ENCODE measurements at regions not wholly inside any gene's neighbourhood (a gene's known extent, or its start where the extent isn't known, plus 50 kb on each side); places are given as distances from the start of the nearest gene placed in this dataset.

DNA sequence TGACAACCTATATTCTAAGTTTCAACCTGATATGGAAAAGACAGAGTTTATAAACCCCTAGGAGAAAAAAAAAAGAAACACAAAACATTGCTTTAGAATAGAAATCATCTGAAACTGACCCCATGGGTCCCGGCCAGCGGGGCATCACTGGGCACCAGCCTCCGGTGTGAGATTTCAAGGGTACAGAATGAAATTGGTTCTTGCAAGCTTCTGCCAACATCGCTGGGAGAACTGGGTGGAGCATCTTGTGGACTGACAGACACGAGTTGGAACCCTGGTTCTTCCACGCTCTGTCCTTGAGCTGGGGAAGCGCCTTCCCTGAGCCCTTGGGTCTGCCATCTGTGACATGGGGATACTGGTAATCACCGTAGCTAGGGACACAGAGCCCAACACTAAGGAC lies 173.6 kb downstream of the PHETA1 start:
- TF ChIP-seq, protein P1, sequence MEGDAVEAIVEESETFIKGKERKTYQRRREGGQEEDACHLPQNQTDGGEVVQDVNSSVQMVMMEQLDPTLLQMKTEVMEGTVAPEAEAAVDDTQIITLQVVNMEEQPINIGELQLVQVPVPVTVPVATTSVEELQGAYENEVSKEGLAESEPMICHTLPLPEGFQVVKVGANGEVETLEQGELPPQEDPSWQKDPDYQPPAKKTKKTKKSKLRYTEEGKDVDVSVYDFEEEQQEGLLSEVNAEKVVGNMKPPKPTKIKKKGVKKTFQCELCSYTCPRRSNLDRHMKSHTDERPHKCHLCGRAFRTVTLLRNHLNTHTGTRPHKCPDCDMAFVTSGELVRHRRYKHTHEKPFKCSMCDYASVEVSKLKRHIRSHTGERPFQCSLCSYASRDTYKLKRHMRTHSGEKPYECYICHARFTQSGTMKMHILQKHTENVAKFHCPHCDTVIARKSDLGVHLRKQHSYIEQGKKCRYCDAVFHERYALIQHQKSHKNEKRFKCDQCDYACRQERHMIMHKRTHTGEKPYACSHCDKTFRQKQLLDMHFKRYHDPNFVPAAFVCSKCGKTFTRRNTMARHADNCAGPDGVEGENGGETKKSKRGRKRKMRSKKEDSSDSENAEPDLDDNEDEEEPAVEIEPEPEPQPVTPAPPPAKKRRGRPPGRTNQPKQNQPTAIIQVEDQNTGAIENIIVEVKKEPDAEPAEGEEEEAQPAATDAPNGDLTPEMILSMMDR (conservative IDR thresholded peaks at IDR 0.05) = no peak
- TF ChIP-seq ZFX (IDR thresholded peaks at IDR 0.05) = no peak

DNA sequence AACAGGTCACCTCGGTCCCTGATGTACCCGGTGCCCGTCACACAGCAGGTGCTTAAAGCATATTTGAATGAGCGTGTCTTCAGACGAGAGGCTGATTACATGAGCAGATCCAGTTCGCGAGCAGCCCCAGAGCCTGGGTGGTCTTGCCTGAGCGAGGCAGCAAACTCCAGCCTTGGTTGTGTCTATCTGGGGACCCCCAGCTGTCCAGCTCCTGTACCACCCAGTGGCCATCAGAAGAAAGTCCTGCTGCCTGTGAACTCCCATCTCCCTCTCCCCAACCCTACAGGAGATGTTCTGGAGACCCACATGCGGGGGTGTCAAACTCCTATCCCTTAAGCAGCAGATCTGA lies 174.2 kb downstream of the PHETA1 start:
- TF ChIP-seq, protein P1 (conservative IDR thresholded peaks at IDR 0.05) = no peak
- TF ChIP-seq ZFX (IDR thresholded peaks at IDR 0.05) = no peak

More for the DNA sequence above, 173.6 kb downstream of the PHETA1 start:
- no peak overlapping the region for H3K27ac ChIP-seq

DNA sequence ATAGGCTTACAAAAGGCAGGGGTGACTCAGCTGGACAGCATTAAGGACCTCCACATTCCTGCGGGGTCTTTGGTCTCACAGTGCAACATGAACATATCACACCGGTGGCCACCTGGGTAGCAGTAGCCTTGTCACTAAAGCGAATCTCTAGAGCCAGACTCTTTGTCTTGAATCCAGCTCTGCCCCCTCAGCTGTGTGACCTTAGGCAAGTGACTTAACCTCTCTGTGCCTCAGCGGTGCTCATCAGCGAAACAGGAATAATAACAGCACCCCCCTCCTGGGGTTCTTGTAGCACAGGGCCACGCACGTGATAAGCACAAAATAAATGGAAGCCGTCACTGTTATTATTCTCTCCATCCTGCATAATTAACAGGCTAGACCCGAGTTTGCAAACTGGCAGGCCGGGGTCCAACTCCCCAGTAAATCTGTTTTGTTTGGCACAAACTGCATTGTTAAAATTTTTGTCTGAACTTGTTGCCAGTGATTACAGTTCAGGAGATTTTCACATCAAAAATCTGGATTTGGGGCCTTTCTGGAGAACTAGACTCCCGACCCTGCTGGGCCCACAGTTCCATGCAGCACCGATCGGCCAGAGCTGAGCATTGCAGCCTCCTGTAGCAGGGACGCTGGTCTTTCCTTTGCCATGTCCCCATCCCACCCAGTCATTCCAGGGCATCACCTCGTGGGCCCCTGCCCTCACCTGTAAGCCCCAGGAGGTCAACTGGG lies 174.8 kb downstream of the PHETA1 start:
- TF ChIP-seq, protein P1 (conservative IDR thresholded peaks at IDR 0.05) = no peak
- TF ChIP-seq ZFX (IDR thresholded peaks at IDR 0.05) = no peak
- H3K27ac ChIP-seq = no peak overlapping the region

More for the DNA sequence above, 174.2 kb downstream of the PHETA1 start:
- no peak overlapping the region for H3K27ac ChIP-seq

DNA sequence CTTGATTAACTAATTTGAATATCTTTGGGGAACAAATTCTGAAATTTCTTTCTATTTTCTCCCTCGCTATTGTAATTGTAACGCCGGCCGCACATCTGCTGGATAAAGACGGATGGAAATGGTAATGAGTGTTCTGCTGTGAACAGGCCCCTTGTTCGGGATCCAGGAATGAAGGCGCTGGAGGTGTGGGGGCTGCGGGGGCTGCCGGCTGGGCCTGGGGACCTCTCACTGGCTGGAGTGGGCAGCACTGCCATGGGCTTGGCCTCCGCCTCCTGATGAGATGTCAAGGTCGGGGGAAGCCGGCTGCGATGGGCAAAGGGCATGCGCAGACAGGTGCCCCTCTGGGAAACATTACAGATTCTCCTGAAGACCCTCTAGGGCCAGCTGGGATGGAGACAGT lies 175.4 kb downstream of the PHETA1 start:
- H3K27ac ChIP-seq = no peak overlapping the region
- TF ChIP-seq ZFX (IDR thresholded peaks at IDR 0.05) = no peak
- TF ChIP-seq, protein P1 (conservative IDR thresholded peaks at IDR 0.05) = no peak

DNA sequence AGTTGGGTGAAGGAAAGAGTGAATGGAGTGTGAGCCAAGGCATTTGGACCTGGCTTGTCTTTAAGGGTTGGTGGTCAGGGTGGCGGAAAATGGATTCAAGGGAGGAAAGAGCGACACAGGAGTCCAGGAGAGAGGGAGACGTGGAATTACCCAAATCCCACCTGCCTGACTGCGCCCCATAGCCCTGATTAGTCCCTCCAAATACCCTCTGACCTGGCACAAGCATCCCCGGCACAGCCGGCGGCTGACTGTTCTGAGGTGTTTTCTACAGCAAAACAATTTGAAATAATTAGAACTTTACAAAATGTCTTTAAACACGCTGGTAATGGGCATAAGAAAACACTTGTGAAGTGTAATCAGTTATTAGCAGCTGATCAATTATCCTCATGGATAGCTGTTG lies 175.8 kb downstream of the PHETA1 start:
- no peak overlapping the region for H3K27ac ChIP-seq
- TF ChIP-seq, protein P1 (conservative IDR thresholded peaks at IDR 0.05) = no peak
- TF ChIP-seq ZFX (IDR thresholded peaks at IDR 0.05) = no peak

DNA sequence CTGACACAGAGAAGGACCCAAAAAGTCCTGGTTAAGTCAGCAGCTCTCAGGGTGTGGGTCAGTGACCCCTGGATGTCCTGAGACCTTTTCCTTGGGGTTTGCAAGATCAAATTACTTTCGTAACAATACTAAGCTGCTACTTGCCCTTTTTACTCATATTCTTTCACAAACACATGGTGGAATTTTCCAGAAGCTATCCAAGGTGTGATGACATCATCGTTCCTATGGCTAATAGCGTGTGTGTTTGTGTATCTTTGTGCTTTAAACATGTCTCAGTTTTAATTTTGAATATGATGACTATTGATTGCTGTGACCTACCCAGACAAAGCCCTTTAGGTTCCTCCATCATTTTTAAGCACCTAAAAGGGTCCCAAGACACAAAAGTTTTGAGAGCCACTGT lies 176.2 kb downstream of the PHETA1 start:
- H3K27ac ChIP-seq = no peak overlapping the region
- TF ChIP-seq, protein P1 (conservative IDR thresholded peaks at IDR 0.05) = no peak

DNA sequence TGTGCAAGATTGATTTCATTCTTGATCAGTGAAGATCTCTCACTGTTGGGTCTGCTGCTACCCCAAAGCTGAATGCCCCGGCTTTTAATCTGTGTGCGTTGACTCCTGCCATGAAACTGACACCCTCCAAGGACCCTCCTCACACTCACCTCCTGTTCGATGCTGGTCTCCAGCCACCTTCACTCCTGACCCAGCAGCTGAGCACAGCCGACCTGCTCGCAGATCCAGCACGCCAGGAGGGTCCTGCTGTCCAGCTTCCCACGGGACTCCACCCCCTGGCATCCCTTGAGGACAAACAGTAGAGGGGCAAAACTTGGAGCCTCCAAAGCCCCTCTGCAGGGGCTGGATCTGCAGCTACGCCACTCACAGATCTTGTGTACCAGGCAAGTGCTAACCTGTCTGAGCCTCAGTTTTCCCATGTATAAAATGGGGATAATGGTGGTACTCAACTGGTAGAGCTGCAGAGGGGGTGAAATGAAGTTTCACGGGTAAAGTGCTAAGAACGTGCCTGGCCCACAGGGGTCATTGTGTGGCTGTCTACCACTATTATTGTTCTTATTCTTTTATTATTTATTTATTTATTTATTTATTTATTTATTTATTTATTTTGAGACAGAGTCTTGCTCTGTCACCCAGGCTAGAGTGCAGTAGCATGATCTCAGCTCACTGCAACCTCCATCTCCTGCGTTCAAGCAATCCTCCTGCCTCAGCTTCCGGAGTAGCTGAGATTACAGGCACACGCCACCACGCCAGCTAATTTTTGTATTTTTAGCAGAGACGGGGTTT lies 178.0 kb downstream of the PHETA1 start:
- no peak overlapping the region for H3K27ac ChIP-seq
- TF ChIP-seq, protein P1 (conservative IDR thresholded peaks at IDR 0.05) = no peak
- no peak for TF ChIP-seq ZFX (IDR thresholded peaks at IDR 0.05)
